ENCODE measurements at regions not wholly inside any gene's neighbourhood (a gene's known extent, or its start where the extent isn't known, plus 50 kb on each side); places are given as distances from the start of the nearest gene placed in this dataset.

DNA sequence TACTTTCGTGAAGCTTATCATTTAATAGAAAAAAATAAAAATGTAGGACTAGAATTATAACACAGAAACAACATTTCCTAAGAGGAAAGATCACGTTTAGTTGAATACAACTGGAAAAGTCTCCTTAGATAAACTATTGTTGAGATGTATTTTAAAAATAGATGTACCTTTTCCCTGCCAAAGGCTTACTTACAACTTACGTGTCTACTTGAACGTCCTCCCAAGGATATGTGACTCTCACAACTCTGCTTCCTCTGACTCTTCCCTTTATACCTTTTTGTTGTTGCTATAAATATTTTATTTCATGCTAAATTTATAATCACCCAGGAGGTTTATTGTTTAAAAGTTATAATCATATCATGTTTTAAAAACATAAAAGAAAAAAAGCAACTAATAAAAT lies 908.0 kb upstream of the ROBO1 start:
- TF ChIP-seq, protein P1, sequence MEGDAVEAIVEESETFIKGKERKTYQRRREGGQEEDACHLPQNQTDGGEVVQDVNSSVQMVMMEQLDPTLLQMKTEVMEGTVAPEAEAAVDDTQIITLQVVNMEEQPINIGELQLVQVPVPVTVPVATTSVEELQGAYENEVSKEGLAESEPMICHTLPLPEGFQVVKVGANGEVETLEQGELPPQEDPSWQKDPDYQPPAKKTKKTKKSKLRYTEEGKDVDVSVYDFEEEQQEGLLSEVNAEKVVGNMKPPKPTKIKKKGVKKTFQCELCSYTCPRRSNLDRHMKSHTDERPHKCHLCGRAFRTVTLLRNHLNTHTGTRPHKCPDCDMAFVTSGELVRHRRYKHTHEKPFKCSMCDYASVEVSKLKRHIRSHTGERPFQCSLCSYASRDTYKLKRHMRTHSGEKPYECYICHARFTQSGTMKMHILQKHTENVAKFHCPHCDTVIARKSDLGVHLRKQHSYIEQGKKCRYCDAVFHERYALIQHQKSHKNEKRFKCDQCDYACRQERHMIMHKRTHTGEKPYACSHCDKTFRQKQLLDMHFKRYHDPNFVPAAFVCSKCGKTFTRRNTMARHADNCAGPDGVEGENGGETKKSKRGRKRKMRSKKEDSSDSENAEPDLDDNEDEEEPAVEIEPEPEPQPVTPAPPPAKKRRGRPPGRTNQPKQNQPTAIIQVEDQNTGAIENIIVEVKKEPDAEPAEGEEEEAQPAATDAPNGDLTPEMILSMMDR (IDR thresholded peaks at IDR 0.05) = no peak

DNA sequence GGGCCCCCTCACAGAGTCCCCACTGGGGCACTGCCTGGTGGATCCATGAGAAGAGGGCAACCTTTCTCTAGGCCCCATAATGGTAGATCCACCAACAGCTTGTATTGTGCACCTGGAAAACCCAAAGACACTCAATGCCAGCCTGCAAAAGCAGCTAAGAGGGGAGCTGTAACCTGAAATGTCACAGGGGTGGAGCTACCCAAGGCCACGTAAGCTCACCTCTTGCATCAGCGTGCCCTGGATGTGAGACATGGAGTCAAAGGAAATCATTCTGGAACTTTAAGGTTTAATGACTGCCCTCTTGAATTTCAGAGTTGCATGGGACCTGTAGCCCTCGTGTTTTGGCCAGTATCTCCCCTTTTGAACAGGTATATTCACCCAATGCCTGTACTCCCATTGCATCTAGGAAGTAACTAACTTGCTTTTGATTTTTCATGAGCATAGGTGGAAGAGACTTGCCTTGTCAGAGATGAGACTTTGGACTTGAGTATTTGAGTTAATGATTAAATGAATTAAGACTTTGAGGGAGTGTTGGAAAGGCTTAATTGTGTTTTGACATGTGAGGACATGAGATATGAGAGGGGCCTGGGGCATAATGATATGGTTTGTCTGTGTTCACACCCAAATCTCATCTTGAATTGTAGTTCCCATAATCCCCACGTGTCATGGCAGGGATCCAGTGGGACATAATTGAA lies 900.9 kb upstream of the ROBO1 start:
- TF ChIP-seq, protein P1 (IDR thresholded peaks at IDR 0.05) = no peak

DNA sequence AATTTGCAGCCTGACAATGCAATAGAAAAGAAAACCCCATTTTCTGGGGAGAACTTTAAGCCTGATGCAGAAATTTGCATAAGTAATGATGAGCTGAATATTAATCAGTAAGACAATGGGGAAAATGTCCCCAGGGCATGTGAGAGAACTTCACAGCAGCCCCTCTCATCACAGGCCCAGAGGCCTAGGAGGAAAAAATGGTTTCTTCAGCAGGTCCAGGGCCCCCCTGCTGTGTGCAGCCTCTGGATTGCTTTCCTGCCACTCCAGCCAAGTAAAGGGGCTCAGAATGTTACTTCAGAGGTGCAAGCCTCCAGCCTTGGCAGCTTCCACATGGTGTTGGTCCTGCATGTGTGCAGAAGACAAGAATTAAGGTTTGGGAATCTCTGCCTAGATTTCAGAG lies 900.3 kb upstream of the ROBO1 start:
- TF ChIP-seq, protein P1 (IDR thresholded peaks at IDR 0.05) = no peak

DNA sequence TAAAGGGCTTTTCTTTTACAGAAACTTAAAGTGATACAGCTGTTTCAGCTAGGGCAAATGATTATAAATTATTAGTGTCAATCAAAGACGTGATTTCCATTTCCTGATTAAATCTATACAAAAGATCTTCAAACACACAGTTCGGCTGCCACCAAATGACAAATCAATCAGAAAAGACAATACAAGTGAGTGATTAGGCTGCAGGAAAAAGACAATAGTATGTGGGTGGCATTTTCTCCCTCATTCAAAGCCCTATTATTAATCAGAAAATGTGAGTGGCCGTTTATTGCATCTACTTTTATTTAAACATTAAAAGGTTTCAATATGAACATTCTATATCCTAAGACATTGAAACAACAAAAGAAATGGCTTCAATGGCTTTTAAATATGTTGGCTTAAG lies 895.6 kb upstream of the ROBO1 start:
- TF ChIP-seq, protein P1 (IDR thresholded peaks at IDR 0.05) = no peak

DNA sequence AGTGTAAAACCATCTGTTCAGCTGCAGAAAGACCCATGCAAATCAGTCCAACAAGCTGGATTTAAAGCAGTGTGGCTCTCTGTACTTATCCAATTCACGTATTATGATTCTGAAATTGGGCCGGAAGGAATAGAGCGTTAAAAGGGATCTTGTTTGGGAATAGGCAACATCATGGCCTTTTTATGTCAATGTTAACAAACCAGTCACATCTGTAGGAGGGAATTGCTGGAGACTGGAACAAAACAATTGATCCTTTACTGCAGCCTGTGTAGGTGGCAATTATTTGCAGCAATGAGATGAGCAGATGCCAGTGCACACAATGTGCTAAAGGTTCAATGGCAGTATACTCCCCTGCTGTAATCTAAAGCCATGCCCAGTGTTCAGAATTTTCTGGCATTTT lies 887.4 kb upstream of the ROBO1 start:
- TF ChIP-seq, protein P1 (IDR thresholded peaks at IDR 0.05) = no peak

DNA sequence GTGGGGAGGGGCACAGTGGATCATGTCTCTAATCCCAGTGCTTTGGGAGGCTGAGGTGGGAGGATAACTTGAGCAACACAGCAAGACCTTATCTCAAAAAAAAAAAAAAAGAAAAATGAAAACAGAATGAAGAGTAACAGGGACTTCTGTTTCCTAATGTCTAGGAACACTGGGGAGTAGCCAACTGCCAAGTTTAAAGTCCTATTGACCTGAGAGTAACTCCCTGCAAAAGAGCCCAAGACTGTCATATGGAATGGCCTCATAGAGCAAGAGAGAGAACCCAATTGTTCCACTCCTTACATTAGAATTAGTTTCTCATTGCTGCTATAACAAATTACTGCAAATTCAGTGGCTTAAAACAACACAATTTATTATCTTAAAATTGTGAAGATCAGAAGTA lies 881.4 kb upstream of the ROBO1 start:
- TF ChIP-seq, protein P1 (IDR thresholded peaks at IDR 0.05) = no peak

DNA sequence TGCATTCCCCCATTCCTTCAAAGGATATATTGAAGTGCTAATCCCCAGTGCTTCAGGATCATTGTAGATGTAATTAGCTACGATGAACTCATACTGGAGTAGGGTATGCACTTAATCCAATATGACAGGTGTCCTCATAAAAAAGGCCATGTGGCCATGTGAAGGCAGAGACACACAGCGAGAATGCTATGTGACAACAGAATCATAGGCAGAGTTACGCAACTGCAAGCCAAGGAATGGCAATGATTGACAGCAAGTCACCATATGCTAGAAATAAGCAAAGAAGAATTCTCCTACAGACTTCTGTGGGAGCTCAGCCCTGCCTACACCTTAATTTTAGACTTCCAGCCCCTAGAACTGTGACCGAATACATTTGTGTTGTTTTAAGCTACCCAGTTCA lies 875.6 kb upstream of the ROBO1 start:
- TF ChIP-seq, protein P1 (IDR thresholded peaks at IDR 0.05) = no peak
